ENCODE measurements at regions not wholly inside any gene's neighbourhood (a gene's known extent, or its start where the extent isn't known, plus 50 kb on each side); places are given as distances from the start of the nearest gene placed in this dataset.

DNA sequence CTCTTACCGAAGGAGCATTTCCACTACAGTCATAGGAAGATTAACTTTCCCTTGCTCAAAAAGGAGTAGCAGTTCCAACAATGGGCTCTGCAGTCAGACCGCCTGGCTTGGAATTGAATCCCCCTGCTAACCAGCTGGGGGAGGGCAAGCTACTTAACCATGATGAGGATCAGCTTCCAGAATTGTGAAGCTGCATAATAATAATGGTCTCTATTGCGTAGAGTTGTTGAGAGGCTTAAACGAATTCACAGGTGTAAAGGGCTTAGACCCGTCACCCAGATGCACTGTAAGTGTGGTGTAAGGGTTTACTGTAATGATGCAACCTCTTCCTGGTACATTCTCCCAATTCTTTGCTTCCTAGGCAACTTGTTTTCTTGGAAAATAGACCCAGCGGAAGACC, 185.2 kb upstream of the RGMA start:
- TF ChIP-seq GATA2 (IDR thresholded peaks at IDR 0.05; ENCODE audit: low read depth, low read length) (no peak), GATA3 (IDR thresholded peaks at IDR 0.05; ENCODE audit: low read depth, low read length) (no peak)

DNA sequence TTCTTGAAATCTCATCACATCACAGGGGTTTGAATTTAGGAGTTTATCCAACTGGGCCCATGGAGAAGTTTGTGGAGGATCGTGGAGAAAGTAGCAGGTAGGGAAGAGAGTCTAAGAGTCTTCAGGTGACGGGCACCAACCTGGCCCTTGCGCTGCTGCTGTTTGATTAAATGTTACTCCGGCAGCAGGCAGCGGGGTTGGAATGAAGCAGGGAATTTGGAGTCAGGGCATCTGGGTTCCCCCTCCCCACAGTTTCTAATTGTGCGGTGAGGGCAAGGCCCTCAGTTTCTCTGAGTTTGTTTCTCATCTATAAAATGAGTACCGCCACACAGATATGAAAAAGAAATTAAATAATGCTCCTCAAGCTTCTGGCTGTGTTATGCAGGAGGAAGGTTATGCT, 182.9 kb upstream of the RGMA start:
- TF ChIP-seq GATA2 (IDR thresholded peaks at IDR 0.05; ENCODE audit: low read depth, low read length) (no peak), GATA3 (IDR thresholded peaks at IDR 0.05; ENCODE audit: low read depth, low read length) (no peak)

DNA sequence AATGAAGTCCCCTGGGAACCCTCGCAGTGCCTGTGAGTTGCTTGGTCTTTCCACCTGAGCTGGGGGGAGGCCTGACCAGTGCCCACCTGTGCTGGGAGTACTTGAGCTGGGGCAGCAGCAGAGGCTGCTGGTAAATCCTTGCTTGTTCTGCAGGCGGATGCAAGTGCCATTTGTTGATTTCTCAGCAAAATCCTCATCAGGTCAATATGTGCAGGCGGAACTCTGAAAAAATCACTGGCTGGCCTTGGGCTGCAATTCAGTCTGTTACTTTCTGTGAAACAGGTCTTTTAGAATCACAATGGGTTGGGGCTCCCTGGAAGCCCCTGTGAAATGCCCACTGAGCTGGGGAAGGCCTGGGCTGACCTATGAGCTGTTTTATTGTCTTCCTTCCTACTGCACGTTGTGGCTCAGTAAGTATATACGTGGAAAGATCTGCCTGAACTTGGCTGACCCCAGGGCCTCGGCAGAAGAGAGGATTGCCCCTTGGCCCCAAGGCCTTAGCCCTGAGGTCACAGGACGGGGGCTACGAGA, 182.0 kb upstream of the RGMA start:
- TF ChIP-seq GATA2 (IDR thresholded peaks at IDR 0.05; ENCODE audit: low read depth, low read length) = no peak
- no peak for TF ChIP-seq GATA3 (IDR thresholded peaks at IDR 0.05; ENCODE audit: low read depth, low read length)

DNA sequence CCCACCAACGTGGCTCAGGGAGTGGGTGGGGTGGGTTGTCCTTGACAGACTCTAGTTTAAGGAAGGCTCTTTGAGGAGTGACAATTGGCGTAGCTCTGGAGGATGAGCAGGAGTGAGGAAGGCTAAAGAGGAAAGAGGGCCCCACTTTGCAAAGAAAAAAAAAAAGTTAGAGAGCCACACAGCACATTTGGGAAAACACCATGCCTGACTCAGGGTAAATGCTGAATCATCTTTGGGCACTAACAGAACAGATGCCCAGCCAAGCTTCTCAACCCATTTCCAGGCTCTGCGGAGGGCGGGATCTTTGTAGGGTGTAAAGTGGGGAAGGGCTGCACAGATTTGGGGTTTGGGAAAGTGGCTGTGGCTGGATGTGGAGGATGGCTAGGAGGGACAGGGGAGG, 179.1 kb upstream of the RGMA start:
- no peak for TF ChIP-seq GATA3 (IDR thresholded peaks at IDR 0.05; ENCODE audit: low read depth, low read length)
- TF ChIP-seq GATA2 (IDR thresholded peaks at IDR 0.05; ENCODE audit: low read depth, low read length) = no peak

DNA sequence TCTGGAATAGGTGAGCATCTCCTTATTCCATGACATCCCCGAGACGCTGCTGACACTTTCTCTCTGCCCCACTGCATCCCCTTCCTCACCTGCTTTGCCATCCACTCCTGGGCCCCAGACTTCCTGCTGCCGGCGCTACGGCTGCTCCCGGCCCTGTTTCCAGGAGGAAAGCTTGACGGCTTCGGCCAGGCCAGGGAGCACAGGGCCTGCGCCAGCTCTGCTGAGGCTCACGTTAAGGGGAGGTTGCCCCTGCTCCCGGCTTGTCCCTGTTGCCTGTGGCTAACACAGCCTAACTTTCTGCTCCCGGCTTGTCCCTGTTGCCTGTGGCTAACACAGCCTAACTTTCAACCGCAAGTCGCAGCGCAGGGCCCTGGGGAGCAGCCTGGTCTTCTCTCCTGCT, 177.3 kb upstream of the RGMA start:
- no peak for TF ChIP-seq GATA3 (IDR thresholded peaks at IDR 0.05; ENCODE audit: low read depth, low read length)
- TF ChIP-seq GATA2 (IDR thresholded peaks at IDR 0.05; ENCODE audit: low read depth, low read length) = no peak

DNA sequence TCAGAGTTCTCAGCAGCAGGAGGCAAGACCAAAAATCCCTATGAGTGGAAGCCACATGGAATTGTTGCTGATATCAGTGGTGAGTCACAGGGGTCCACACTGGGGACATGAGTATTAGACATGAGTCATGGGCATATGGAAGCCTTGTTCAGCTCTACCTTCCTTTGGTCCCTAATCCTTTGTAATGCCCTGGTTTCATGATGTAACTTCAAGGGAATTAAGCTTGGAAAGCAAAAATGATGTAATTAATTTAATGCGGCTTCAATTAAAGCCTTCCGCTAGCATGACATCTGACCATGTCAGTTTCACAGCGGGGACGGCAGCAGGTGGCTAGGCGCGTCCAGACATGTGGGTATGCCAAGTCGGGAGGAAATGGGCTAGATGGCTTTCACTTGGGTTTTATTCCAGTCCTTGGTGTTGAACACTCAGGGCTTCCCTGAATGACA, 176.1 kb upstream of the RGMA start:
- TF ChIP-seq GATA3 (IDR thresholded peaks at IDR 0.05; ENCODE audit: low read depth, low read length) (no peak), GATA2 (IDR thresholded peaks at IDR 0.05; ENCODE audit: low read depth, low read length) (no peak)

DNA sequence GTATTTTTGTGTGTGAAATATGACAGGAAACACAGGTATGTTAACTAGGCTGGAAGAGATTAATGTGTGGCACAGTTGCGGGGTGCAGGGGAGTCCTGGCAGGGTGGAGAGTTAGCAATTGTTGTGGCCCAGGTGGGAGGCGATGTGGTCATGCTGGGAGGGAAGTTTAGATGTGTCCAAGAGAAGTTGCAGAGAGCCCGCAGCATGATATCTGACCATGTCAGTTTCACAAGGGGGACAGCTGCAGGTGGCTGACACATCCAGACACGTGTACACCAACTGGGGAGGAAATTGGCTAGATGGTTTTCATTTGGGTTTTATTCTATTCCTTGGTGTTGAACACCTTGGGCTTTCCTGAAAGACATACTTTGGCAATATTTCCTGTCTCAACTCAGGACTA, 172.8 kb upstream of the RGMA start:
- TF ChIP-seq GATA2 (IDR thresholded peaks at IDR 0.05; ENCODE audit: low read depth, low read length) (no peak), GATA3 (IDR thresholded peaks at IDR 0.05; ENCODE audit: low read depth, low read length) (no peak)

DNA sequence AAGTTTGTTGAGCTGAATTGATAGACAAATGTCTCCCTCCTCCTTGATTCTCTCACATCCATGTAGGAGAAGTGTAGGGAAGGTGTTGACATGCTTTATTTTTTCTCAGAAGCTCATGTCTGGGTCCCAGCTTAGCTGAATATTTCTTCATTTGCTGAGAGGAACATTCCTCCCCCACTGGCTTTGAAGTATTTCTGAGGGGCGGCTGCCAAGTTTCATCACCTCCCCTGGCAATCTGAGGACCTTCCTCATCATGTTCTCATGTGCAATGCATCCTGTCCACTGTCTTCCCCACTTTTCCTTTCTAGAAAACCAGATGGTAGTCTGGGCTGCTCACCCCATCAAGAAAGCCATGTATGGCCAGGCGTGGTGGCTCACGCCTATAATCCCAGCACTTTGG, 168.9 kb upstream of the RGMA start:
- TF ChIP-seq GATA2 (IDR thresholded peaks at IDR 0.05; ENCODE audit: low read depth, low read length) (no peak), GATA3 (IDR thresholded peaks at IDR 0.05; ENCODE audit: low read depth, low read length) (no peak)

DNA sequence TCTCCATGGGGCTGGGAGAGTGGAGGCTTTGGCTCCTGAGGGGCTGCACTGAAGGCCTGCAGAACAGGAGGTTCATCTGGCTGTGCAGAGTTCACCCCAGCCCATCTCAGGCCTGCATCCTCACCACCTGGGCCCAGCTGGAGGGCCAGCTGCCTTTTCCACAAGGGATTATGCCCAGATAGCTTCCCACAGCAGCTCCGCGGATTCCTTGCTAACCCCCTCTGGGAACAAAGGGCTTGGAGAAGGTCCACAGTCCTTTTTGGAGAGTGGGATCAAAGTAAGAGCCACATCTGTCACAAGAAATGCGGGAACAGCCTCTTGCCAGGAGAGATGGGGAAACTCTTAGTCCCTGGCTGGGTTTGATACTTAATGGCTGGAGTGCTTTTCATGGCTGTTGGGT, 164.7 kb upstream of the RGMA start:
- TF ChIP-seq GATA3 (IDR thresholded peaks at IDR 0.05; ENCODE audit: low read depth, low read length) (no peak), GATA2 (IDR thresholded peaks at IDR 0.05; ENCODE audit: low read depth, low read length) (no peak)

DNA sequence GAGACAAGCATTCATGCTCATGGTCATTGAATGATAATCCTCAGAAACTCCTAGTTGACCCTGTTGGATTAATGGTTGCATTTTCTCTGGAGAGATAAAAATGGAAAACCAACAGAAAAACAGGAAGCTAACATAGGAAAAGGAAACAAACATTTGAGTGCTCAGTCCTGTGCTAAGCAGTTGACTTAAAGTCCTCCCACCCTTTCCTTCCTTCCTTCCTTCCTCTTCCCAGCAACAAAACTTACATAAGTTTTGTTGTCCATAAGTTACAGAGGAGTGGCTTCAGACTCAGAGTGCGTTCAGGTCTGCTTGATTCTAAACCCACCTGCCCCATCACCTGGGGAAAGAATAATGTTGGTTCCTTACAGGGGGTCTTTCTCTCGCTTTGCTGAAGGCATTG, 163.8 kb upstream of the RGMA start:
- TF ChIP-seq GATA3 (IDR thresholded peaks at IDR 0.05; ENCODE audit: low read depth, low read length) (no peak), GATA2 (IDR thresholded peaks at IDR 0.05; ENCODE audit: low read depth, low read length) (no peak)

DNA sequence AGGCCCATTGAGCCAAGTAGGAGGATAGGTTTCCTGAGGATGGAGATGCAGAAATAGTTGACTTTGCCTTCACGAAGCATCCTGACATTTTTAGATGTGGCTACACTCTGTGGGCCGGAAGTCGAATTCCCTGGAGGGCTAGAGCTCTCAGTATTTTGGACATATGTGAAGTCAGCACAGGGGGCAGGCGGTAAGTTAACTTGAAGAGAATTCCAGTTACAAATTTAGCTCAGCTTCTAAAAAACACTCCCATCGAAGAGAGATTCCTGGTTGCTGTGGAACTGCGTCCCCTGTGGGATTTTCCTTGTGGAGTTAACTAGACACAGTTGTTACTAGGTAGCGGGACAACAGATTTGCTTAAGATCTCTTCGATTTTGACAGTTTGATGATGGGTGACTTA, 161.9 kb upstream of the RGMA start:
- TF ChIP-seq GATA2 (IDR thresholded peaks at IDR 0.05; ENCODE audit: low read depth, low read length) (no peak), GATA3 (IDR thresholded peaks at IDR 0.05; ENCODE audit: low read depth, low read length) (no peak)

DNA sequence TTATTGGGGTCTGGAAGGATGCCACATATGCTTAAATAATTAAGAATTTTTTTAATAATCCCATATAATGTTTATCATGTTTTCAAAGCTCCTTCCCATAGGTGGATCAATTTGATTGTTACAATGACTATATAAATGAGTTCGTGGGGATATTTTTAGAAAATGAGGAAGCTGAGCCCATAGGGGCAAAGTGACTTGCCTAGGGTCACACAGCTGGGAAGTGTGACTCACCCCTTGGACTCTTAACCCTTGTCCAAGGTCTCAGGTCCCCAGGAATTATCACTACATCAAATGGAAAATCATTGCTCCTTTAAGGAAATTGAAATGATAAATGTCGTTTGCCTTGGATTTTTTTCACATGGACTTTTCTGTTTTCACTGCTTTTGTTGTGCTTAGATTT, 161.2 kb upstream of the RGMA start:
- TF ChIP-seq GATA3 (IDR thresholded peaks at IDR 0.05; ENCODE audit: low read depth, low read length) = no peak
- no peak for TF ChIP-seq GATA2 (IDR thresholded peaks at IDR 0.05; ENCODE audit: low read depth, low read length)

DNA sequence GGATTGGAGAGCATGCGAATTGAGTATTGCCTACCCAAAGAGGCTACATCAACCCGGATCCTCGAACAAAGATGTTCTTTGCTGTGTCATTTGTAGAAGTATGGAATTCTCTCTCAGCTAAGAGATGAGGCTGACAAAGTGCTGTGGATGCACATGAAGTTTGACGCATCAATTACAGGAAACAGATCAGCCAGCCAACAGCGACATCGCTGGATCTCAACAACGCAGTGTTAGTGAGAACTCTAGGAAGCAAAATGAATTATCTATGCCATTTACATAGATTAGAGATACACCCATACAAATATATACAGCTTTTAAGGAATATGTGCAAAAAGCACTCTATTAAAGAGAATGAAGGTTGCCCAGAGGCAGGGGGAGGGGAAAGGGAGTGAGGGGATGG, 160.6 kb upstream of the RGMA start:
- TF ChIP-seq GATA3 (IDR thresholded peaks at IDR 0.05; ENCODE audit: low read depth, low read length) = no peak
- TF ChIP-seq GATA2 (IDR thresholded peaks at IDR 0.05; ENCODE audit: low read depth, low read length) = no peak

DNA sequence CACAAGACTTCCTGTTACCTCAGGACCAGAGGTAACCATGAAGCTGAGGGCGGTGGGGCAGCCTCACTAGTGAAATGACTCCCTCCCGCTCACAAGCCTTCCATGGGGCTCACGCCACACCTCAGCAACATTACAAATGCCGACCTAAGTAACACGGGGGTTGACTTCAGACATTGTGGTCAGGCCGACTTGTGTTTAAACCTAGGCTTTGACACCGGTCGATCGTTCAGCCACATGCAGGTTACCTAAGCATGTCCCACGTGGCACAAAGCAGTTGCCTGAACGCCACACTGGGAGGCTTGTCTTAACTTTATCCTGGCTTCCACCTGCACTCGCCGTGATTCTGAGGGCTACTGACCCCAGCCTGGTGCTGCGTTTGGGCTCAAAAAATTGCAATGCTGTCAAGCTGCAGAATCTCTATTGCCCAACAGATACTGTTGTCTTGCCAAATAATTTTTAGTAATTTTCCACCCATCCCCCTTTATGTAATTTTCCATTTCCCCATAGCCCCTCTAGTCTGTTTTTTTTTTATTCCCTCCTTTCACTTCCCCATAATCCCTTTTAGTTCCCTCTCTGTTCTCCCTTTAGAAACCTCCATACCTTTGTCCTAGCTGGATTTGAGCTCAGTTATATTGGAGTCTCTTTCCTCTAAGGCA, 158.6 kb upstream of the RGMA start:
- no peak for TF ChIP-seq GATA3 (IDR thresholded peaks at IDR 0.05; ENCODE audit: low read depth, low read length)
- no peak for TF ChIP-seq GATA2 (IDR thresholded peaks at IDR 0.05; ENCODE audit: low read depth, low read length)

All from SH-SY5Y (cell line).